SH-SY5Y (cell line): ENCODE measurements at regions not wholly inside any gene's neighbourhood (a gene's known extent, or its start where the extent isn't known, plus 50 kb on each side); places are given as distances from the start of the nearest gene placed in this dataset.

Source experiments
- GATA2 ChIP-seq: IDR thresholded peaks from 2 replicates; pipeline ENCODE4 v1.6.1; 2011; ENCODE audit warnings: mild to moderate bottlenecking, low read depth, low read length
- GATA3 ChIP-seq: IDR thresholded peaks from 2 replicates; pipeline ENCODE4 v1.6.1; 2011; ENCODE audit warnings: low read depth, mild to moderate bottlenecking, low read length, moderate library complexity

GRCh38 chr14:87121716-87122115, 871.3 kb downstream of the GALC start:
- TF ChIP-seq GATA2 = no peak
- TF ChIP-seq GATA3 = no peak
